Right cardiac atrium (tissue), 5 donors: ENCODE measurements at regions not wholly inside any gene's neighbourhood (a gene's known extent, or its start where the extent isn't known, plus 50 kb on each side); places are given as distances from the start of the nearest gene placed in this dataset.
A peak's percentile ranks its signal among the peaks of the same experiment; 100 is the strongest.

ENCODE experiments used
- ATAC-seq, 2 donors: fragments of 200-7000 bp; cut with Tn5 transposase; one replicate each; pipeline versions ENCODE4 v1.8.0 to v1.9.1; 2020; ENCODE audit warnings: moderate library complexity in 2 of 2, mild to moderate bottlenecking in 1 of 2
- DNase-seq, 3 donors: peaks; one replicate each; pipeline ENCODE4 v3.0.0-alpha.2; 2020
- H3K27ac ChIP-seq: one replicate; pipeline ENCODE4 v1.5.1; 2013; ENCODE audit warnings: mild to moderate bottlenecking, low read length, control low read depth, moderate library complexity
- H3K27me3 ChIP-seq: one replicate; pipeline ENCODE4 v1.6.1; 2013; ENCODE audit not compliant: control insufficient read depth, insufficient read depth
- H3K4me1 ChIP-seq: one replicate; pipeline ENCODE4 v1.6.1; 2013; ENCODE audit warnings: low read length; ENCODE audit not compliant: control insufficient read depth, insufficient read depth
- H3K4me3 ChIP-seq: one replicate; pipeline ENCODE4 v1.5.1; 2013; ENCODE audit warnings: low read length, control low read depth
- H3K9me3 ChIP-seq: one replicate; pipeline ENCODE4 v1.6.1; 2013; ENCODE audit warnings: low read length; ENCODE audit not compliant: control insufficient read depth
- WGBS: extraction: QIAGEN DNeasy Blood & Tissue Kit; methylation state at CpG from one replicate; pipeline ENCODE4 v1.1.7; 2013; 5-methylcytosine and 5-hydroxymethylcytosine counted together
- intact Hi-C, 4 donors: fragments of 100-400 bp; cut with DNase I; formaldehyde crosslinking; loops; one replicate each; pipeline versions ENCODE4 v1.11.0 to v1.14.0; 2022 to 2023
- donor health status: healthy with polysubstance abuse.
- donor health status: DM: no; HTN: yes; CAD: no.
- donor health status: DM: no; HTN: no; CAD: no.
- donor health status: DM: no; HTN: yes; CAD: no; lungs with severe emphysema.
- donor health status: DM: yes; HTN: yes; CAD: no.

DNA sequence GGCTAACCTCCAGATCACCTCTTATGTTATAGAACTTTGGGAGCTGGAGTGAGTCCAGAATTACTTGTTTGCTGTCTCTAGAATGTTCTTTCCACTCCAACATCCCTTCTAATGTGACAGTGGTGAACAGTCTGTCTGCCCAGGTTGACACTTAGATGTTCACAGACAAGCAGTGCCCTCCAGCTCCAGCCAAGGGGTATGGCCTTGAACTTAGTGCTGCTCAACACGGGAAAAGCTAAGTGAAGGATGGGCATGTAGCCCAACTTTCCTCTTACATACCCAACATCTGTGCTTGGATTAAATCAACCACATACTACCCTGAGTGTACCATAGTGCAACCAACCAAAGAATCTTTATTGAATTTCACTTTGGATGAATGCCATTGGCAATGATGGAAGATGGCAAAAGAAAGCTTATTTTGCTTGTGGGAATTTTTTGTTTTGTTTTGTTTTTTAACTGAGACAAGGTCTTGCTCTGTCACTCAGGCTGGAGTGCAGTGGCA is 201.2 kb downstream of the NXNL2 start:
- no peak overlapping the region for H3K27ac ChIP-seq
- peaks cover 6% of the 10 kb centered on the region for H3K4me1 ChIP-seq
- WGBS, result 71% methylated on average over 1 of the region's 1 CpG
- no peaks in the 10 kb centered on the region for H3K27me3 ChIP-seq
- intact Hi-C loops, result loop anchor here in 1 of 4 donors (10.0 kb wide), 1 partner anchor 141 kb away; no protein-coding TSS in a partner anchor
- H3K4me3 ChIP-seq, result no peak overlapping the region
- ATAC-seq, result no peak
- DNase-seq, result no peak
- no peaks in the 10 kb centered on the region for H3K9me3 ChIP-seq

GRCh38 chr9:88737031-88737430 is 202.1 kb downstream of the NXNL2 start:
- Histone ChIP-seq H3K4me1 (peaks cover 6% of the 10 kb centered on the region), H3K27ac (no peak overlapping the region), H3K9me3 (no peaks in the 10 kb centered on the region), H3K27me3 (no peaks in the 10 kb centered on the region), H3K4me3 (no peak overlapping the region)
- DNase-seq (no peak), ATAC-seq (no peak)
- 90% methylated on average over 4 of the region's 4 CpGs for WGBS
- intact Hi-C loops, result loop anchor here in 1 of 4 donors (10.0 kb wide), 1 partner anchor 142 kb away; no protein-coding TSS in a partner anchor

DNA sequence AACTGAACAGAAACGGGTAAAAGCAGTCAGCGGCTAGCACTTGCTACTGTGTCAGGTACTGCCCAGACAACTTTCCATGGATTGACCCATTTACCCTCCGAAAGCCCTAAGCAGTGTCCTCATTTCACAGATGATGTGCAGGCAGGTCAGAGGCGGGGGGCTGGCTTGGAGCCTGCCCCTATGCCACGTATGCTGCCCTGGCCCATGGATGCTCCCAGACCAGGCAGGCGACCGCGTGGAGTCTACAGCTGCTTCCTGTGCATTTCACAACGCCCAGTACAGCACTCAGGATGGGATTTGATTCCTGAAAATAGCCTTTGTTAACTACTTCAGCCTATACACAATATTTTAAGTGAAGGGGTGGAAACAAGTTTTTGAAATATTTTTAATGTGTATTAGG is 202.9 kb downstream of the NXNL2 start:
- no peak for ATAC-seq
- H3K27ac ChIP-seq, result no peak overlapping the region
- no peaks in the 10 kb centered on the region for H3K9me3 ChIP-seq
- intact Hi-C loops, result loop anchor here in 1 of 4 donors (10.0 kb wide), 1 partner anchor 143 kb away; no protein-coding TSS in a partner anchor
- no peak for DNase-seq
- WGBS, result 65% methylated on average over 9 of the region's 9 CpGs
- no peak overlapping the region for H3K4me3 ChIP-seq
- H3K4me1 ChIP-seq, result peaks cover 2% of the 10 kb centered on the region
- H3K27me3 ChIP-seq, result no peaks in the 10 kb centered on the region

- Histone ChIP-seq H3K4me1 (peaks cover under 1% of the 10 kb centered on the region), H3K27ac (no peak overlapping the region), H3K9me3 (no peaks in the 10 kb centered on the region), H3K27me3 (no peaks in the 10 kb centered on the region), H3K4me3 (no peak overlapping the region)
- WGBS, result 82% methylated on average over 3 of the region's 3 CpGs
- ATAC-seq (no peak), DNase-seq (no peak)
- intact Hi-C loops, result loop anchor here in 1 of 4 donors (10.0 kb wide), 1 partner anchor 144 kb away; no protein-coding TSS in a partner anchor
Observed at GRCh38 chr9:88738709-88739108, 203.7 kb downstream of the NXNL2 start.

- H3K27ac ChIP-seq, result no peak overlapping the region
- intact Hi-C loops, result loop anchor here in 1 of 4 donors (10.0 kb wide), 1 partner anchor 145 kb away; no protein-coding TSS in a partner anchor
- ATAC-seq, result no peak
- WGBS, result 66% methylated on average over 2 of the region's 2 CpGs
- DNase-seq, result no peak
- H3K4me3 ChIP-seq, result no peak overlapping the region
- no peaks in the 10 kb centered on the region for H3K27me3 ChIP-seq
- no peaks in the 10 kb centered on the region for H3K9me3 ChIP-seq
- H3K4me1 ChIP-seq, result no peaks in the 10 kb centered on the region
Observed at GRCh38 chr9:88739373-88739772, 204.4 kb downstream of the NXNL2 start.

- WGBS, result 88% methylated on average over 7 of the region's 7 CpGs
- ATAC-seq, result no peak
- intact Hi-C loops, result loop anchor here in 1 of 4 donors (10.0 kb wide), 1 partner anchor 146 kb away; no protein-coding TSS in a partner anchor
Observed at GRCh38 chr9:88740844-88741243, 205.9 kb downstream of the NXNL2 start.

DNA sequence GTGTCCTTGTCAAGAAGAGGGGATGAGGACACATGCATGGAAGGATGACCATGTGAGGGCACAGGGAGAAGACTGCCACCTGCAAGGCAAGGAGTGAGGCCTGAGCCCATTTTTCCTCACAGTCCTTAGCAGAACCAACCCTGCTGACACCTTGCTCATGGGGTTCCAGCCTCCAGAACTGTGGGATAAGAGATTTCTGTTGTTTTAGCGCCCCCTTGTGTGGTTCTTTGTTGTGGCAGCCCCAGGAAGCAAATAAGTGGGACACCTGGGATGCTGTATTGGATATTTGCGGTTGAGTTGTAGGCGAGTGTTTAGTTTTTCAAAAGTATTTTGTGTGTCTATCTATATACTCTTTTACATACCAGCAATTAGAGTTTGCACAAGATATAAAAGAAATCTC is 206.4 kb downstream of the NXNL2 start:
- no peak overlapping the region for H3K27ac ChIP-seq
- no peak overlapping the region for H3K4me3 ChIP-seq
- H3K4me1 ChIP-seq, result no peaks in the 10 kb centered on the region
- no peaks in the 10 kb centered on the region for H3K27me3 ChIP-seq
- DNase-seq (no peak), ATAC-seq (no peak)
- no peaks in the 10 kb centered on the region for H3K9me3 ChIP-seq
- intact Hi-C loops, result loop anchor here in 1 of 4 donors (10.0 kb wide), 1 partner anchor 147 kb away; no protein-coding TSS in a partner anchor
- 65% methylated on average over 3 of the region's 3 CpGs for WGBS

More at GRCh38 chr9:88740844-88741243, 205.9 kb downstream of the NXNL2 start:
- Histone ChIP-seq H3K4me3 (no peak overlapping the region), H3K27me3 (no peaks in the 10 kb centered on the region), H3K9me3 (no peaks in the 10 kb centered on the region), H3K27ac (no peak overlapping the region), H3K4me1 (no peaks in the 10 kb centered on the region)
- DNase-seq, result no peak

DNA sequence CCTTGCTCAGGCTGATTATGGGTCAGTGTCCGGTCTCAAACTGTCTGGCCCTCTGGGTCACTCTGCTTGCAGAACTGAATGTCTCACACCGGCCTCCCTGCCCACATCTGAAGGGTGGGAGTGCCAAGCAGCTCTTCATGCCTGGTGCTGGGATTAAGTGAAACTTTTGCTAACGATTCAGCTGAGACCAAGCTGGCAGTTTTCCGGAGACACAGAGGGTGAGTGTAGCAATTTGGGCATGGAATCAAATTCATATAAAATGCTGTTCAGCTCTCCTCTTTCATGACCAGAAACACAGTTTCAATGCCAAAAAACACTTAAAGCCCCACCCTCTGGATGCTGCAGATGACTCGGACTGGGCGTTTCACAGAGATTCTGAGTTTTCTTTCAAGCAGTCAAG is 207.5 kb downstream of the NXNL2 start:
- WGBS, result 48% methylated on average over 6 of the region's 6 CpGs
- H3K27ac ChIP-seq, result no peak overlapping the region
- no peaks in the 10 kb centered on the region for H3K27me3 ChIP-seq
- no peaks in the 10 kb centered on the region for H3K9me3 ChIP-seq
- DNase-seq, result peak; percentile 62 to 74 (median 64)
- peak; percentile 45 to 50 for ATAC-seq
- no peak overlapping the region for H3K4me3 ChIP-seq
- intact Hi-C loops, result loop anchor here in 1 of 4 donors (10.0 kb wide), 1 partner anchor 148 kb away; no protein-coding TSS in a partner anchor
- no peaks in the 10 kb centered on the region for H3K4me1 ChIP-seq

- Histone ChIP-seq H3K9me3 (no peaks in the 10 kb centered on the region), H3K4me3 (no peak overlapping the region), H3K4me1 (no peaks in the 10 kb centered on the region), H3K27ac (no peak overlapping the region), H3K27me3 (no peaks in the 10 kb centered on the region)
- intact Hi-C loops, result loop anchor here in 1 of 4 donors (10.0 kb wide), 1 partner anchor 148 kb away; no protein-coding TSS in a partner anchor
- no peak for ATAC-seq
- 60% methylated on average over 6 of the region's 6 CpGs for WGBS
- no peak for DNase-seq
Observed at GRCh38 chr9:88742905-88743304, 207.9 kb downstream of the NXNL2 start.

GRCh38 chr9:88745276-88746001 is 210.5 kb downstream of the NXNL2 start:
- DNase-seq, result no peak
- H3K4me3 ChIP-seq, result no peak overlapping the region
- intact Hi-C loops, result loop anchor here in 1 of 4 donors (10.0 kb wide), 1 partner anchor 151 kb away; no protein-coding TSS in a partner anchor
- 86% methylated on average over 2 of the region's 2 CpGs for WGBS
- peaks cover 2% of the 10 kb centered on the region for H3K4me1 ChIP-seq
- H3K27me3 ChIP-seq, result no peaks in the 10 kb centered on the region
- ATAC-seq, result no peak
- H3K9me3 ChIP-seq, result no peaks in the 10 kb centered on the region
- H3K27ac ChIP-seq, result no peak overlapping the region
